ENCODE measurements at regions not wholly inside any gene's neighbourhood (a gene's known extent, or its start where the extent isn't known, plus 50 kb on each side); places are given as distances from the start of the nearest gene placed in this dataset.

DNA sequence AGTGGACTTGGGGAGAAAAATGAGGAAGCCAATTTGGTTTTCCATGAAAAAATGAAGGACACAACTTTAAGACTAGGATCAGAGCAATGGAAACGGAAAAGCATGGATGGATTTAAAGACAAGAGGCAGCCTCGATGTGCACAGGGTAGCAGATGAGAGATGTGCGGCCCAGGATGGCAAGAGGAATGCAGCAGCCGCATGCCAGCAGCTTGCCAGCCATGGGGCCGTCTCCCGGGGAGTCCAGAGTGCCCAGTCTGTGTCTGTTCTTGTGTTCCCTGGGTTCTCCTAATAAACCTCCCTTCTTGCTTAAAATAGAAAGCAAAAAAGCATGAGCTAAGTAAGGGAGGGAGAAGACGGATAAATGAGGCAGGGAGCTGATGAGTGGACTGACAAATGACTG, 68.0 kb upstream of the IQSEC1 start:
- TF ChIP-seq, protein P1, sequence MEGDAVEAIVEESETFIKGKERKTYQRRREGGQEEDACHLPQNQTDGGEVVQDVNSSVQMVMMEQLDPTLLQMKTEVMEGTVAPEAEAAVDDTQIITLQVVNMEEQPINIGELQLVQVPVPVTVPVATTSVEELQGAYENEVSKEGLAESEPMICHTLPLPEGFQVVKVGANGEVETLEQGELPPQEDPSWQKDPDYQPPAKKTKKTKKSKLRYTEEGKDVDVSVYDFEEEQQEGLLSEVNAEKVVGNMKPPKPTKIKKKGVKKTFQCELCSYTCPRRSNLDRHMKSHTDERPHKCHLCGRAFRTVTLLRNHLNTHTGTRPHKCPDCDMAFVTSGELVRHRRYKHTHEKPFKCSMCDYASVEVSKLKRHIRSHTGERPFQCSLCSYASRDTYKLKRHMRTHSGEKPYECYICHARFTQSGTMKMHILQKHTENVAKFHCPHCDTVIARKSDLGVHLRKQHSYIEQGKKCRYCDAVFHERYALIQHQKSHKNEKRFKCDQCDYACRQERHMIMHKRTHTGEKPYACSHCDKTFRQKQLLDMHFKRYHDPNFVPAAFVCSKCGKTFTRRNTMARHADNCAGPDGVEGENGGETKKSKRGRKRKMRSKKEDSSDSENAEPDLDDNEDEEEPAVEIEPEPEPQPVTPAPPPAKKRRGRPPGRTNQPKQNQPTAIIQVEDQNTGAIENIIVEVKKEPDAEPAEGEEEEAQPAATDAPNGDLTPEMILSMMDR (conservative IDR thresholded peaks at IDR 0.05) = no peak
- no peak for TF ChIP-seq ZFX (IDR thresholded peaks at IDR 0.05)
